ENCODE measurements at regions not wholly inside any gene's neighbourhood (a gene's known extent, or its start where the extent isn't known, plus 50 kb on each side); places are given as distances from the start of the nearest gene placed in this dataset.
"Not testable (repeated sequence)": the region's sequence is repeated elsewhere in the genome, so short reads cannot be mapped to it uniquely, and the experiment has no call there.

DNA sequence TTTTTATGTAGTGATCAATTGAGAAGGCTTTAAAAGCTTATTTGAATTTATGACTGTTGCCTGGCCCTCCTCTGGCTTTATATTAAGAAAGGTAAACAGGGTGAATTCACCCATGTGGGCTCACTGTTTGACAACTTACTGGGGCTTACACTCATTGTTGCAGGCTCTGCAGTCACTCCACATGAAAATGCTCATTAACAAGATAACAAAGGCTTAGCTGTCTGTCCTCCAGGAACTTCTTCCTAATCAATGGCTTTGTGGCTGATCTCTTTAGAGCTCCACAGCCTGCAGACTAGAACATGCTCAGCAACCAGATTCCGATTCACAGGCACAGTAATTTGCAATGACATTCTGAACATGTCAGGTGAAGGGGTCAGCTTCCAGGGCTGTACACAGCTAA, 323.2 kb upstream of the MAN1A1 start:
- H3K27me3 ChIP-seq (ENCODE audit: low read depth, low read length), result no peaks in the 10 kb centered on the region
- H3K36me3 ChIP-seq (replicated peaks; ENCODE audit: low read depth, low read length), result no peaks in the 10 kb centered on the region
- no peak overlapping the region for H3K9ac ChIP-seq (ENCODE audit: low read length)
- H4K20me1 ChIP-seq (ENCODE audit: insufficient read depth, low read length), result no peaks in the 10 kb centered on the region
- 0 out of 2 replicates have a peak, but pooled peaks cover 2% of the 10 kb centered on the region for H3K4me1 ChIP-seq (ENCODE audit: low read length)
- no peaks in the 10 kb centered on the region for H3K9me3 ChIP-seq (ENCODE audit: insufficient read depth, low read length)
- H2AFZ ChIP-seq (ENCODE audit: low read depth, low read length), result no peak overlapping the region
- TF ChIP-seq EZH2phosphoT487 (IDR thresholded peaks at IDR 0.05; ENCODE audit: low read depth), result no peak
- TF ChIP-seq, protein P1, sequence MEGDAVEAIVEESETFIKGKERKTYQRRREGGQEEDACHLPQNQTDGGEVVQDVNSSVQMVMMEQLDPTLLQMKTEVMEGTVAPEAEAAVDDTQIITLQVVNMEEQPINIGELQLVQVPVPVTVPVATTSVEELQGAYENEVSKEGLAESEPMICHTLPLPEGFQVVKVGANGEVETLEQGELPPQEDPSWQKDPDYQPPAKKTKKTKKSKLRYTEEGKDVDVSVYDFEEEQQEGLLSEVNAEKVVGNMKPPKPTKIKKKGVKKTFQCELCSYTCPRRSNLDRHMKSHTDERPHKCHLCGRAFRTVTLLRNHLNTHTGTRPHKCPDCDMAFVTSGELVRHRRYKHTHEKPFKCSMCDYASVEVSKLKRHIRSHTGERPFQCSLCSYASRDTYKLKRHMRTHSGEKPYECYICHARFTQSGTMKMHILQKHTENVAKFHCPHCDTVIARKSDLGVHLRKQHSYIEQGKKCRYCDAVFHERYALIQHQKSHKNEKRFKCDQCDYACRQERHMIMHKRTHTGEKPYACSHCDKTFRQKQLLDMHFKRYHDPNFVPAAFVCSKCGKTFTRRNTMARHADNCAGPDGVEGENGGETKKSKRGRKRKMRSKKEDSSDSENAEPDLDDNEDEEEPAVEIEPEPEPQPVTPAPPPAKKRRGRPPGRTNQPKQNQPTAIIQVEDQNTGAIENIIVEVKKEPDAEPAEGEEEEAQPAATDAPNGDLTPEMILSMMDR (IDR thresholded peaks at IDR 0.05; ENCODE audit: low read depth, low read length), result no peak
- H3K27ac ChIP-seq (ENCODE audit: low read length), result no peak overlapping the region
- no peaks in the 10 kb centered on the region for H3K79me2 ChIP-seq (ENCODE audit: low read length)
- H3K4me2 ChIP-seq (ENCODE audit: low read length), result no peak overlapping the region
- no peak overlapping the region for H3K4me3 ChIP-seq (ENCODE audit: low read length)

DNA sequence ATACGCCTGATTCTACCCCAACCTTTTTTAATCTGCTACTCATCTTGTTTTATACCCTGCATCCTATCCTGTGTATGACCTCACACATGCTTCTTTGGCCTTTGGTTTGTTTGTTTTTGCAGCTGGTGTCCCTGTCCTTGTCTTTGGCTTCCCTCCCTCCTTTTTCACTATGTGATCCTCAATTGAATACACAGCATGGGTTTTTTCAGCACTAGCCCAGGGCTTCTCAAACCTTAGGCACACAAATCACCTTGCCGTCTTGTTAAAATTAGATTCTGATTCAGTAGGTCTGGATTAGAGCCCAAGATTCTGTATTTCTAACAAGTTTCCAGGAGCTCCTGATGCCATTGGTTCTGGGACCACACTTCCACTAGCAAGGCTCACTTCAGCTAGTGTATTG, 321.5 kb upstream of the MAN1A1 start:
- H3K36me3 ChIP-seq (replicated peaks; ENCODE audit: low read depth, low read length), result no peaks in the 10 kb centered on the region
- H3K4me3 ChIP-seq (ENCODE audit: low read length), result no peak overlapping the region
- H3K9ac ChIP-seq (ENCODE audit: low read length), result no peak overlapping the region
- H3K79me2 ChIP-seq (ENCODE audit: low read length), result no peaks in the 10 kb centered on the region
- TF ChIP-seq, protein P1 (IDR thresholded peaks at IDR 0.05; ENCODE audit: low read depth, low read length), result no peak
- TF ChIP-seq EZH2phosphoT487 (IDR thresholded peaks at IDR 0.05; ENCODE audit: low read depth), result no peak
- H3K27me3 ChIP-seq (ENCODE audit: low read depth, low read length), result no peaks in the 10 kb centered on the region
- no peaks in the 10 kb centered on the region for H4K20me1 ChIP-seq (ENCODE audit: insufficient read depth, low read length)
- H3K9me3 ChIP-seq (ENCODE audit: insufficient read depth, low read length), result no peaks in the 10 kb centered on the region
- no peak overlapping the region for H3K27ac ChIP-seq (ENCODE audit: low read length)
- H3K4me1 ChIP-seq (ENCODE audit: low read length), result 0 out of 2 replicates have a peak, but pooled peaks cover 2% of the 10 kb centered on the region
- H3K4me2 ChIP-seq (ENCODE audit: low read length), result no peak overlapping the region
- no peak overlapping the region for H2AFZ ChIP-seq (ENCODE audit: low read depth, low read length)

DNA sequence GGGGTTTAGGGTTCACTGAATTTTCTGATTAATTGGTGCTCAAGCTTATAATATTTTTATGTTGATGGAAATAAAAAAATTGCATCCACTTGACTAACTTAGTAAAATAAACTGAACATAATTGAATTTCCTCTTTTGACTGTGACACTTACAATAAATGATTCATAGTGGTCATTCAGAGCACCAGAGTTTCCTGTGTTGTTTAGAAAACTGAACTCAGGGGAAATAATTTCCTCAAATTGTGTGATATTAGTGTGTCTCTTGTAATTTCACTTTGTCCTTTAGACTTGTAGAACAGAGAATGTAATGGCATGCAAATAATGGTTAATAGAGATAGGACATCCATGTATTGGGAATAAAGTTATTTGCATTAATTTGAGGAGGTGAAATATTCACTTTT, 319.7 kb upstream of the MAN1A1 start:
- Histone ChIP-seq H3K9me3 (ENCODE audit: insufficient read depth, low read length) (no peaks in the 10 kb centered on the region), H3K9ac (ENCODE audit: low read length) (no peak overlapping the region), H4K20me1 (ENCODE audit: insufficient read depth, low read length) (no peaks in the 10 kb centered on the region), H3K4me3 (ENCODE audit: low read length) (no peak overlapping the region), H3K27ac (ENCODE audit: low read length) (no peak overlapping the region), H3K27me3 (ENCODE audit: low read depth, low read length) (no peaks in the 10 kb centered on the region), H3K36me3 (replicated peaks; ENCODE audit: low read depth, low read length) (no peaks in the 10 kb centered on the region), H2AFZ (ENCODE audit: low read depth, low read length) (no peak overlapping the region), H3K79me2 (ENCODE audit: low read length) (no peaks in the 10 kb centered on the region), H3K4me2 (ENCODE audit: low read length) (no peak overlapping the region), H3K4me1 (ENCODE audit: low read length) (0 out of 2 replicates have a peak, but pooled peaks cover 2% of the 10 kb centered on the region)
- TF ChIP-seq EZH2phosphoT487 (IDR thresholded peaks at IDR 0.05; ENCODE audit: low read depth), result no peak
- TF ChIP-seq, protein P1 (IDR thresholded peaks at IDR 0.05; ENCODE audit: low read depth, low read length), result no peak

DNA sequence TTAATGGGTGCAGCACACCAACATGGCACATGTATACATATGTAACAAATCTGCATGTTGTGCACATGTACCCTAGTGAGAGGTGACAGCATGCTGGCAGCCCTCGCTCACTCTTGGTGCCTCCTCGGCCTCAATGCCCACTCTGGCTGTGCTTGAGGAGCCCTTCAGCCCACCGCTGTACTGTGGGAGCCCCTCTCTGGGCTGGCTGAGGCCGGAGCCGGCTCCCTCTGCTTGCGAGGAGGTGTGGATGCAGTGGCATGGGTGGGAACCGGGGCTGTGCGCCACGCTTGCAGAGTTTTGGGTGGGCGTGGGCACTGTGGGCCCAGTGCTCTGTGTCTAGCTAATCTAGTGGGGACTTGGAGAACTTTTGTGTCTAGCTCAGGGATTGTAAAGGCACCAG, 315.9 kb upstream of the MAN1A1 start:
- not testable (repeated sequence) for H3K4me1 ChIP-seq (ENCODE audit: low read length); H3K27me3 ChIP-seq (ENCODE audit: low read depth, low read length); H2AFZ ChIP-seq (ENCODE audit: low read depth, low read length); H3K27ac ChIP-seq (ENCODE audit: low read length); H3K4me2 ChIP-seq (ENCODE audit: low read length); H3K36me3 ChIP-seq (replicated peaks; ENCODE audit: low read depth, low read length); H3K9ac ChIP-seq (ENCODE audit: low read length); H3K4me3 ChIP-seq (ENCODE audit: low read length); H3K79me2 ChIP-seq (ENCODE audit: low read length); H4K20me1 ChIP-seq (ENCODE audit: insufficient read depth, low read length); H3K9me3 ChIP-seq (ENCODE audit: insufficient read depth, low read length)

DNA sequence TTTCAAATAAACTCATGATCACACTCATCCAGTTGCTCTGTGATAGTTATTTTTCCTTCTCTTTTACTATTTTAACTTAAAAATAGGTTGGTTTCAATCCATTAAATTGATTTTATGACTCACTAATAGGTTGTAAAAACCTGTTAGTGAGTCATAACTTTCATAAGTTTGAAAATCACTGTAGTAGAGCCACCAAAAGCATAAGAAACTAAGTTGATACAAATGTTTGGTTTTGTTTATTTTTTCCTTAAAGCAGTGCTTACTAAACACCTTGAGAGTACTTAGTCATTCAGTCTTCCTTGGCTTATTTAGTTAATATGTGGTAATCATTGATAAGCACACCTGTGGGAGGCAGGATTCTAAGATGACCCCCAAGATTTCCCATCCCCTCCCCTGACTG, 312.1 kb upstream of the MAN1A1 start:
- no peaks in the 10 kb centered on the region for H3K36me3 ChIP-seq (replicated peaks; ENCODE audit: low read depth, low read length)
- H3K9me3 ChIP-seq (ENCODE audit: insufficient read depth, low read length), result no peaks in the 10 kb centered on the region
- H3K27me3 ChIP-seq (ENCODE audit: low read depth, low read length), result no peaks in the 10 kb centered on the region
- no peak for TF ChIP-seq EZH2phosphoT487 (IDR thresholded peaks at IDR 0.05; ENCODE audit: low read depth)
- TF ChIP-seq, protein P1 (IDR thresholded peaks at IDR 0.05; ENCODE audit: low read depth, low read length), result no peak
- H3K9ac ChIP-seq (ENCODE audit: low read length), result no peak overlapping the region
- no peak overlapping the region for H2AFZ ChIP-seq (ENCODE audit: low read depth, low read length)
- no peaks in the 10 kb centered on the region for H3K79me2 ChIP-seq (ENCODE audit: low read length)
- H3K4me2 ChIP-seq (ENCODE audit: low read length), result no peak overlapping the region
- H3K4me3 ChIP-seq (ENCODE audit: low read length), result no peak overlapping the region
- H3K27ac ChIP-seq (ENCODE audit: low read length), result no peak overlapping the region
- no peaks in the 10 kb centered on the region for H4K20me1 ChIP-seq (ENCODE audit: insufficient read depth, low read length)
- H3K4me1 ChIP-seq (ENCODE audit: low read length), result no peaks in the 10 kb centered on the region
